ENCODE measurements at regions not wholly inside any gene's neighbourhood (a gene's known extent, or its start where the extent isn't known, plus 50 kb on each side); places are given as distances from the start of the nearest gene placed in this dataset.

DNA sequence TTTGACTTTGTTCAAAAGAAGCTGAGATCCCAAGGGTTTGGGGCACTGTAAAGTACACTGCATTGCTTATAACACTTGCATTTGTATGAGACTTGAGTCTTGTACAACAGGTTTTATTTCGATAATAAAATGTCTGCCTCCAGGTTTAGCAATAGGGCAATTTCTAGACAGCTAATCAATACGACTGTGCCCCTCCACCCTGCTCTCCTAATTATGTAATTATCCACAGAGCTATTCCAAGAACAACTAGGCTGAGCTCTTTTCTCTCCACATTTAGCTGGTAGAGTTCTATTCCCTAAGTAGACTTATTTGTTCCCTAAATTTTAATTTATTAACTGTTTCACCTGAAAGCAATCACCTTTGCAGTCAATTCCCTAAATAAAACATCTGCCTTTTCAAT lies 52.9 kb upstream of the LINC00305 start:
- intact Hi-C loops (cut with micrococcal nuclease) = no loop called here

DNA sequence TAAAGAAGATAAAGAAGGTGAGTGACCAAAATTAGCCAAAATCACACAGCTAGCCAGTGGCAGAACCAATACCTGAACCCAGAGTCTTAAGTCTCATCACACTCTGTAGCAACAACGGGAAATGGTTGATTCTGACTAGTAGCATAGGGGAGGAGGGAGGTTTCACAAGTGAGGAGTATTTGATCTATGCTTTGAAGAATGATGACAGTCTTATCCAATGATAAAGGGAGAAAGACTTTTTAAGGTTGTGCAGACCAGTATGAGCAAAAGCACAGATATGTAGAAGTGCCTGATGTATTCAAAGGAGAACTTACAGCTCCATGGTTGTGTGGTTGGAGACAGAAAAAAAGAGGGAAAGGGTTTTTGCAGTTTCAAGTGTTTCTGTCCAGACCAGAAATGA lies 50.7 kb upstream of the LINC00305 start:
- intact Hi-C loops (cut with micrococcal nuclease) = no loop called here

Data from T-helper 2 cell treated with Interferon-gamma antibody and Interleukin-4, amounts not matched to agents 100 ng/mL and 5 ng/mL, for 36 hours (primary cell).